ENCODE measurements at regions not wholly inside any gene's neighbourhood (a gene's known extent, or its start where the extent isn't known, plus 50 kb on each side); places are given as distances from the start of the nearest gene placed in this dataset.

DNA sequence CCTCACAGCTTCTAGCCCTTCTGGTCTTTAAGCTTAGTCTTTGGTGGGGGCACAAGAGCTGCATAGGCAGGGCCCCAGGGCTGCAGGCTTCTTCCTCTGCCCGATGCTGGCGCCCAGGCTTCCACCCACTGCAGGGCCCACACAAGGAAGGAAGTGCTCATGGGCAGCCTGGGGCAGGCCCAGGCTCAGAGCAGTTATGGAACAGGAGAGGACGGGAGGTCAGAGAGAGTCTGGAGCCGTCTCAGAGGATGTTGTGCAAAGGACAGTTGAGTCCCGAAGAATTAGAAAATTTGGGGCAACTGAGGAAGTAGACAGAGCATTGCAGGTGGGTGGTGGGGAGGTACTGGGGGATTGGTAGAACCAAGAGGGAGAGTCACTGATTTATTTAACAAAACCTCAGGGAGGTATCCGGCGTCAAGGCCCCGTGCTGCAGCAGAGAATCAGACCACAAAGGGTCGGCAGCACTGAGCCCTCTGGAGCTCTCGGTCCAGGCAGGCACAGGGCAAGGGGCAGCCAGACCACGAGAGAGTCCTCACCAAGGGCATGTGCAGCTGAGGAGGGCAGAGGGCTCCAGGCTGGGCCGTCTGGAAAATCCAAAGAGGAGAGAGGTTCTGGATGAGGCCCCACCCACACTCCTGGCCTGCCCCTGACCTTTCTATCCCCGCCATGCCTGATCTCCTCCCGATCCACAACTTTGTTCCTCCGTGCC lies 110.8 kb upstream of the GLI2 start:
- TF ChIP-seq POLR2A (IDR thresholded peaks at IDR 0.05; ENCODE audit: low read depth, low read length) = no peak
- no peak for TF ChIP-seq POLR2AphosphoS5 (IDR thresholded peaks at IDR 0.05; ENCODE audit: low read depth, low read length)
